GM21390 (cell line): ENCODE measurements at regions not wholly inside any gene's neighbourhood (a gene's known extent, or its start where the extent isn't known, plus 50 kb on each side); places are given as distances from the start of the nearest gene placed in this dataset.
"Not testable (repeated sequence)": the region's sequence is repeated elsewhere in the genome, so short reads cannot be mapped to it uniquely, and the experiment has no call there.

ENCODE experiments used
- ATAC-seq: cut with Tn5 transposase; IDR thresholded peaks from one replicate; pipeline ENCODE4 v1.9.1; 2021; ENCODE audit not compliant: unreplicated experiment

- ATAC-seq = not testable (repeated sequence)
Measured at GRCh38 chr14:106592115-106592852, 1065.9 kb downstream of the TMEM121 start.

GRCh38 chr14:106599209-106599608, 1072.8 kb downstream of the TMEM121 start:
- no peak for ATAC-seq

- no peak for ATAC-seq
Measured at GRCh38 chr14:106605548-106606448, 1079.4 kb downstream of the TMEM121 start.

GRCh38 chr14:106606936-106607335, 1080.6 kb downstream of the TMEM121 start:
- ATAC-seq = no peak

- ATAC-seq = no peak
Measured at GRCh38 chr14:106610691-106611090, 1084.3 kb downstream of the TMEM121 start.

- no peak for ATAC-seq
Measured at GRCh38 chr14:106613256-106613655, 1086.9 kb downstream of the TMEM121 start.

GRCh38 chr14:106618471-106618951, 1092.1 kb downstream of the TMEM121 start:
- not testable (repeated sequence) for ATAC-seq

- ATAC-seq = no peak
Measured at GRCh38 chr14:106619606-106620005, 1093.2 kb downstream of the TMEM121 start.

- ATAC-seq = no peak
Measured at GRCh38 chr14:106620368-106620767, 1094.0 kb downstream of the TMEM121 start.

GRCh38 chr14:106622200-106622745, 1095.9 kb downstream of the TMEM121 start:
- no peak for ATAC-seq

- no peak for ATAC-seq
Measured at GRCh38 chr14:106625186-106625585, 1098.8 kb downstream of the TMEM121 start.

GRCh38 chr14:106626469-106626868, 1100.1 kb downstream of the TMEM121 start:
- not testable (repeated sequence) for ATAC-seq

- not testable (repeated sequence) for ATAC-seq
Measured at GRCh38 chr14:106626942-106627588, 1100.7 kb downstream of the TMEM121 start.

- ATAC-seq = no peak
Measured at GRCh38 chr14:106631879-106632278, 1105.5 kb downstream of the TMEM121 start.

- no peak for ATAC-seq
Measured at GRCh38 chr14:106633721-106634120, 1107.3 kb downstream of the TMEM121 start.

GRCh38 chr14:106635569-106635968, 1109.2 kb downstream of the TMEM121 start:
- no peak for ATAC-seq

- ATAC-seq = not testable (repeated sequence)
Measured at GRCh38 chr14:106638786-106639452, 1112.5 kb downstream of the TMEM121 start.

- ATAC-seq = no peak
Measured at GRCh38 chr14:106642090-106642489, 1115.7 kb downstream of the TMEM121 start.

- not testable (repeated sequence) for ATAC-seq
Measured at GRCh38 chr14:106642971-106643370, 1116.6 kb downstream of the TMEM121 start.

GRCh38 chr14:106648874-106649273, 1122.5 kb downstream of the TMEM121 start:
- not testable (repeated sequence) for ATAC-seq
